ENCODE measurements at regions not wholly inside any gene's neighbourhood (a gene's known extent, or its start where the extent isn't known, plus 50 kb on each side); places are given as distances from the start of the nearest gene placed in this dataset.
A peak's percentile ranks its signal among the peaks of the same experiment; 100 is the strongest.

DNA sequence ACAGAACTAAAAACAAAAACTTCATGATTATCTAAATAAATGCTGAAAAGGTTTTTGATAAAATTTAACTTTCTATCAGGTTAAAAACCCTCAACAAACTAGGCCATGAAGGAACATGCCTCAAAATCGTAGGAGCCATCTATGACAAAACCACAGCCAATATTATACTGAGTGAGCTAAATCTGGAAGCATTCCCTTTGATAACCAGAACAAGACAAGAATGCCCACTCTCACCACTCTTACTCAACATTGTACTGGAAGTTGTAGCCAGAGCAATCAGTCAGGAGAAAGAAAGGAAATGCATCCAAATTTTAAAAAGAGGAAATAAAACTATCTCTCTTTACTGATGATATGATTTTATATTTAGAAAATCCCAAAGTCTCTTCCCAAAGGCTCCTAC, 228.7 kb downstream of the CHRM2 start:
- DNase-seq (ENCODE audit: low spot score) (no peak), ATAC-seq (ENCODE audit: low read depth) (no peak)
- Histone ChIP-seq H3K27ac (ENCODE audit: poor library complexity, severe bottlenecking) (no peak overlapping the region), H3K36me3 (ENCODE audit: low read depth) (no peaks in the 10 kb centered on the region), H3K9me3 (ENCODE audit: severe bottlenecking) (no peaks in the 10 kb centered on the region), H3K4me3 (ENCODE audit: severe bottlenecking) (no peak overlapping the region), H3K27me3 (ENCODE audit: insufficient read depth, poor library complexity, severe bottlenecking) (no peaks in the 10 kb centered on the region), H3K4me1 (ENCODE audit: insufficient read depth, poor library complexity, severe bottlenecking) (no peaks in the 10 kb centered on the region)
- TF ChIP-seq, protein P1, sequence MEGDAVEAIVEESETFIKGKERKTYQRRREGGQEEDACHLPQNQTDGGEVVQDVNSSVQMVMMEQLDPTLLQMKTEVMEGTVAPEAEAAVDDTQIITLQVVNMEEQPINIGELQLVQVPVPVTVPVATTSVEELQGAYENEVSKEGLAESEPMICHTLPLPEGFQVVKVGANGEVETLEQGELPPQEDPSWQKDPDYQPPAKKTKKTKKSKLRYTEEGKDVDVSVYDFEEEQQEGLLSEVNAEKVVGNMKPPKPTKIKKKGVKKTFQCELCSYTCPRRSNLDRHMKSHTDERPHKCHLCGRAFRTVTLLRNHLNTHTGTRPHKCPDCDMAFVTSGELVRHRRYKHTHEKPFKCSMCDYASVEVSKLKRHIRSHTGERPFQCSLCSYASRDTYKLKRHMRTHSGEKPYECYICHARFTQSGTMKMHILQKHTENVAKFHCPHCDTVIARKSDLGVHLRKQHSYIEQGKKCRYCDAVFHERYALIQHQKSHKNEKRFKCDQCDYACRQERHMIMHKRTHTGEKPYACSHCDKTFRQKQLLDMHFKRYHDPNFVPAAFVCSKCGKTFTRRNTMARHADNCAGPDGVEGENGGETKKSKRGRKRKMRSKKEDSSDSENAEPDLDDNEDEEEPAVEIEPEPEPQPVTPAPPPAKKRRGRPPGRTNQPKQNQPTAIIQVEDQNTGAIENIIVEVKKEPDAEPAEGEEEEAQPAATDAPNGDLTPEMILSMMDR (IDR thresholded peaks at IDR 0.05; ENCODE audit: poor library complexity, severe bottlenecking) = no peak

DNA sequence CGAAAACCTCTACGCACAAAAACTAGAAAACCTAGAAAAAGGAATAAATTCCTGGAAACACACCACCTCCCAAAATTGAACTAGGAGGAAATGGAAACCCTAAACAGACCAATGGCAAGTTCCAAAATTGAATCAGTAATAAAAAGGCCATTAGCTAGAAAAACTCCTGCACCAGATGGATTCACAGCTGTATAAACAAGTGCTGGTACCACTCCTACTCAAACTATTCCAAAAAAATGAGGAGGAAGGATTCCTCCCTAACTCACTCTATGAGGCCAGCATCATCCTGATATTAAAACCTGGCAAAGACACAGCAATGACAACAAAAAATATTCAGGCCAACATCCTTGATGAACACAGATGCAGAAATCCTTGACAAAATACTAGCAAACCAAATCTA, 228.2 kb downstream of the CHRM2 start:
- no peaks in the 10 kb centered on the region for H3K4me1 ChIP-seq (ENCODE audit: insufficient read depth, poor library complexity, severe bottlenecking)
- TF ChIP-seq, protein P1 (IDR thresholded peaks at IDR 0.05; ENCODE audit: poor library complexity, severe bottlenecking) = no peak
- no peaks in the 10 kb centered on the region for H3K36me3 ChIP-seq (ENCODE audit: low read depth)
- no peaks in the 10 kb centered on the region for H3K9me3 ChIP-seq (ENCODE audit: severe bottlenecking)
- no peak for DNase-seq (ENCODE audit: low spot score)
- no peaks in the 10 kb centered on the region for H3K27me3 ChIP-seq (ENCODE audit: insufficient read depth, poor library complexity, severe bottlenecking)
- ATAC-seq (ENCODE audit: low read depth) = no peak
- no peak overlapping the region for H3K27ac ChIP-seq (ENCODE audit: poor library complexity, severe bottlenecking)
- H3K4me3 ChIP-seq (ENCODE audit: severe bottlenecking) = no peak overlapping the region

DNA sequence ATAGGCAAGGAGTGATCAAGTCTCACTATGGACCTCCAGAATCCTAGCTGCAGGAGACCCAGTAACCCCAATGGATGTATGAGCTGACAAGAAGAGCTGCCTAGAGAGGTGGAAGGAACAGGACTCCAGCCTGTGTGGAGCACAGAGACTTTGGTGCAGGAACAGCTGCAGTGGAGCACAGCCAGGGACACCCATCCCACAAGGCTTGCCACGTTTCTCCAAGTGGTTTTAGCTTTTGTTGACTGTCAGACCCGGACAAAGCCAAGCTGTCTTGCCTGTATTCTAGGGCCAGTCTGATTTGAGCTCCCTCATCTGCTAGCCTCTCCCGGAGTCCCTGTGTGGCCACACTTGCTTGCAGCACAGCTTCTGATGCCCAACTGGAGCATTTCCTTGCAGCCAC, 224.7 kb downstream of the CHRM2 start:
- H3K36me3 ChIP-seq (ENCODE audit: low read depth) = no peaks in the 10 kb centered on the region
- TF ChIP-seq, protein P1 (IDR thresholded peaks at IDR 0.05; ENCODE audit: poor library complexity, severe bottlenecking) = no peak
- ATAC-seq (ENCODE audit: low read depth) (no peak), DNase-seq (ENCODE audit: low spot score) (no peak)
- no peaks in the 10 kb centered on the region for H3K9me3 ChIP-seq (ENCODE audit: severe bottlenecking)
- no peak overlapping the region for H3K27ac ChIP-seq (ENCODE audit: poor library complexity, severe bottlenecking)
- H3K4me3 ChIP-seq (ENCODE audit: severe bottlenecking) = no peak overlapping the region
- H3K4me1 ChIP-seq (ENCODE audit: insufficient read depth, poor library complexity, severe bottlenecking) = no peaks in the 10 kb centered on the region
- H3K27me3 ChIP-seq (ENCODE audit: insufficient read depth, poor library complexity, severe bottlenecking) = no peaks in the 10 kb centered on the region

DNA sequence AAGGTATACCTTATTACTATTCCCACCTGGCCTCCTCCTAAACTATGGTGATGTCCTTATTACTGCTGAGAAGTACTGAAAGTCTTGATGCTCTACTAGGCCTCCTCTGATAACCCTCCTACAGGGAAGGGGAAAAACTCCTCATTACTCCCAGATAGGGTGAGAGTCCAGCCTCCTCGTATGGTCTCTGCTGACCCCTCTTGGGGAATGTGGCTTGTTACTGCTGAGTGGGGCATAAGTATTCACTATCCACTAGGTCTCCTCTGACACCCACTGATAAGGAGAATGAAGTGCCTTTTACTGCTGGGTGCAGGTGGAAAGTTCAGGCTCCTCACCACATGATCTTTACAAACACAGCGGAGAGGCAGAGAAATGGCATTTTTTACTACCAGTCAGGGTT, 222.9 kb downstream of the CHRM2 start:
- H3K4me1 ChIP-seq (ENCODE audit: insufficient read depth, poor library complexity, severe bottlenecking) = no peaks in the 10 kb centered on the region
- no peaks in the 10 kb centered on the region for H3K27me3 ChIP-seq (ENCODE audit: insufficient read depth, poor library complexity, severe bottlenecking)
- H3K9me3 ChIP-seq (ENCODE audit: severe bottlenecking) = no peaks in the 10 kb centered on the region
- ATAC-seq (ENCODE audit: low read depth) (peak; percentile 51; the same call in 2 of the 3 replicates), DNase-seq (ENCODE audit: low spot score) (no peak)
- H3K4me3 ChIP-seq (ENCODE audit: severe bottlenecking) = no peak overlapping the region
- H3K27ac ChIP-seq (ENCODE audit: poor library complexity, severe bottlenecking) = no peak overlapping the region
- no peaks in the 10 kb centered on the region for H3K36me3 ChIP-seq (ENCODE audit: low read depth)
- TF ChIP-seq, protein P1 (IDR thresholded peaks at IDR 0.05; ENCODE audit: poor library complexity, severe bottlenecking) = peak; percentile 29

DNA sequence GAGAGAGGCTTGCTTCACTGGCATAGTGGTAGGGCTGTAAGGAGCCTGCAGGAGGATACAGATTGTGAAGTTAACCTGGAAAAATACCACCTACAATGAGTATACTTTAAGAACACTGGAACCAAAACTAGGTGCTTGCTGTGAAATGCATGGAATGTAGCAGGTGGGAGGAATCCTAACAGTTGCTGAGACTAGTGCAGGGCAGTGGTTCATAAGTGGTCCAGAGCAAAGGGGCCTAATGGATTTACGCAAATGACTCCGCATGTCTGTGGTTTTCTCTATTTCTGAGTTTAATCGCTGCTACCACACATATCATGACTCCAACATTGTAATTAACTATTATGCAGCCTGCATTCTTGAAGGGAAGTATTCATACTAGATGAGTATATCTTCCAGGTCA, 218.4 kb downstream of the CHRM2 start:
- Histone ChIP-seq H3K4me1 (ENCODE audit: insufficient read depth, poor library complexity, severe bottlenecking) (no peaks in the 10 kb centered on the region), H3K27me3 (ENCODE audit: insufficient read depth, poor library complexity, severe bottlenecking) (no peaks in the 10 kb centered on the region), H3K27ac (ENCODE audit: poor library complexity, severe bottlenecking) (no peak overlapping the region), H3K36me3 (ENCODE audit: low read depth) (no peaks in the 10 kb centered on the region), H3K4me3 (ENCODE audit: severe bottlenecking) (no peak overlapping the region), H3K9me3 (ENCODE audit: severe bottlenecking) (no peaks in the 10 kb centered on the region)
- TF ChIP-seq, protein P1 (IDR thresholded peaks at IDR 0.05; ENCODE audit: poor library complexity, severe bottlenecking) = no peak
- no peak for ATAC-seq (ENCODE audit: low read depth)
- no peak for DNase-seq (ENCODE audit: low spot score)
